ENCODE measurements at regions not wholly inside any gene's neighbourhood (a gene's known extent, or its start where the extent isn't known, plus 50 kb on each side); places are given as distances from the start of the nearest gene placed in this dataset.
"Not testable (repeated sequence)": the region's sequence is repeated elsewhere in the genome, so short reads cannot be mapped to it uniquely, and the experiment has no call there.

DNA sequence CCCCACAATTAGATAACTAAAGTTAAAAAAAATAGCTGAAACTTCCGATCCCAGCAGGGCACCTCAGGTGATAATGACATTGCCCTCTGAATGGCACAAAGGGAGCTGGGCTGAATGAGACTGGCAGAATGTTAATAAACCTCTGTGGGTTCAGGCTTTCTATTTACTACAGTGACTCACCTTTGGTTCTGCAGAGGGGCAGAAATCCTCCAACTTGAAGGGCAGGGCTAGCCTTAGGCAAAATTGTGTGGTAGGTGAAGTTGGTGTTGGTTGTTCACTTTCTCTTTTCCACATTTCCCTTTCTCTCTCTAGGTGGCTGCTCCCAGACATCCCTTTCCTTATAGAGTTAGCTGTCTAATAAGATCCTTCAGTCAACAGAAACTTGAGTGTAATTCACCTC is 625.2 kb downstream of the EPM2A start:
- H3K4me1 Mint-ChIP-seq: peaks cover 13% of the 10 kb centered on the region
- H3K4me3 Mint-ChIP-seq: no peak overlapping the region
- H3K27ac Mint-ChIP-seq: no peak overlapping the region
- H3K27me3 Mint-ChIP-seq (ENCODE audit: low read depth): peaks cover 4% of the 10 kb centered on the region; the same call in 1 of the 2 replicates
- TF ChIP-seq ZBTB43 (CRISPR knock-in tag; IDR thresholded peaks at IDR 0.05): no peak
- TF ChIP-seq NFE2L1 (CRISPR knock-in tag; IDR thresholded peaks at IDR 0.05): no peak
- no peak for TF ChIP-seq ZNF138 (CRISPR knock-in tag; conservative IDR thresholded peaks at IDR 0.05)
- no peak for TF ChIP-seq CREM (CRISPR knock-in tag; IDR thresholded peaks at IDR 0.05)
- no peak for TF ChIP-seq CBFB (CRISPR knock-in tag; IDR thresholded peaks at IDR 0.05; ENCODE audit: low read depth)
- TF ChIP-seq ZNF232 (CRISPR knock-in tag; IDR thresholded peaks at IDR 0.05): no peak
- TF ChIP-seq IRF2 (CRISPR knock-in tag; IDR thresholded peaks at IDR 0.05; ENCODE audit: borderline replicate concordance, low read depth): no peak
- TF ChIP-seq EMX1 (CRISPR knock-in tag; IDR thresholded peaks at IDR 0.05): no peak
- no peak for TF ChIP-seq MAX (CRISPR knock-in tag; IDR thresholded peaks at IDR 0.05)
- TF ChIP-seq NR1H2 (CRISPR knock-in tag; IDR thresholded peaks at IDR 0.05): no peak
- no peak for TF ChIP-seq USF2 (CRISPR knock-in tag; IDR thresholded peaks at IDR 0.05)
- TF ChIP-seq, protein P1, sequence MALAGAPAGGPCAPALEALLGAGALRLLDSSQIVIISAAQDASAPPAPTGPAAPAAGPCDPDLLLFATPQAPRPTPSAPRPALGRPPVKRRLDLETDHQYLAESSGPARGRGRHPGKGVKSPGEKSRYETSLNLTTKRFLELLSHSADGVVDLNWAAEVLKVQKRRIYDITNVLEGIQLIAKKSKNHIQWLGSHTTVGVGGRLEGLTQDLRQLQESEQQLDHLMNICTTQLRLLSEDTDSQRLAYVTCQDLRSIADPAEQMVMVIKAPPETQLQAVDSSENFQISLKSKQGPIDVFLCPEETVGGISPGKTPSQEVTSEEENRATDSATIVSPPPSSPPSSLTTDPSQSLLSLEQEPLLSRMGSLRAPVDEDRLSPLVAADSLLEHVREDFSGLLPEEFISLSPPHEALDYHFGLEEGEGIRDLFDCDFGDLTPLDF (CRISPR knock-in tag; IDR thresholded peaks at IDR 0.05): no peak
- TF ChIP-seq E2F5 (CRISPR knock-in tag; IDR thresholded peaks at IDR 0.05): no peak
- no peak for TF ChIP-seq SMAD4 (CRISPR knock-in tag; IDR thresholded peaks at IDR 0.05)
- ChIA-PET POLR2A (no interaction called here), CTCF (no interaction called here)
- peaks cover 22% of the 10 kb centered on the region for H3K9me3 Mint-ChIP-seq
- ATAC-seq (no peak; the same call in 1 of the 2 replicates), DNase-seq (ENCODE audit: low spot score) (no peak)
- H3K36me3 Mint-ChIP-seq: peaks cover 31% of the 10 kb centered on the region

DNA sequence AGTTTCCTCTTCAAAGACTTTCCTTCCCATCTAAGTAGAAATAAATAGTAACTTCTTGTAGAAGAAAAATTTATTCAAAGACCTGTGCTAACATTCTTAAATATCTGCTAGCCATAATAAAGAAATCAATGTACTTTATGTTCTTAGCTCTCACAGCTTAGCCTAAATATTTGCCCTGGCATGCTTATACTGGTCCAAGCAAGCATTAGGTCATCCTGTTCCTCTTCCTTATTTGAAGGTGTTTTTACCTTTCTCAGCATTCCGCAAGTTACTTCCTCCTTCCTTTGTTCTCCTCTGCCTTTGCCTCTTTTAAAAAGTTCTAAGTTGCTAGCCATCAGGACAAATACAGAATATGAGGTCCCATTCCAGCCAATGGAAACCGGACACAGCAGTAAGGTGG is 623.9 kb downstream of the EPM2A start:
- Mint-ChIP-seq H3K36me3 (peaks cover 31% of the 10 kb centered on the region), H3K9me3 (peaks cover 22% of the 10 kb centered on the region), H3K4me1 (peaks cover 13% of the 10 kb centered on the region)
- H3K4me3 Mint-ChIP-seq; POLR2A ChIA-PET; ATAC-seq; H3K27ac Mint-ChIP-seq; H3K27me3 Mint-ChIP-seq (ENCODE audit: low read depth); DNase-seq (ENCODE audit: low spot score); CTCF ChIA-PET: not testable (repeated sequence)

GRCh38 chr6:145112711-145113148 is 622.6 kb downstream of the EPM2A start:
- POLR2A ChIA-PET: no interaction called here
- ATAC-seq: no peak
- no peak overlapping the region for H3K27ac Mint-ChIP-seq
- no peak for TF ChIP-seq ZNF671 (CRISPR knock-in tag; IDR thresholded peaks at IDR 0.05)
- TF ChIP-seq EMX1 (CRISPR knock-in tag; IDR thresholded peaks at IDR 0.05): no peak
- no peak for TF ChIP-seq ZNF219 (CRISPR knock-in tag; IDR thresholded peaks at IDR 0.05; ENCODE audit: borderline replicate concordance)
- no peak for TF ChIP-seq SP1 (CRISPR knock-in tag; conservative IDR thresholded peaks at IDR 0.05)
- TF ChIP-seq STAT6 (CRISPR knock-in tag; conservative IDR thresholded peaks at IDR 0.05; ENCODE audit: low read depth): no peak
- TF ChIP-seq RORB (CRISPR knock-in tag; IDR thresholded peaks at IDR 0.05): no peak
- no peak for TF ChIP-seq FOXK1 (CRISPR knock-in tag; IDR thresholded peaks at IDR 0.05)
- TF ChIP-seq, protein P2, sequence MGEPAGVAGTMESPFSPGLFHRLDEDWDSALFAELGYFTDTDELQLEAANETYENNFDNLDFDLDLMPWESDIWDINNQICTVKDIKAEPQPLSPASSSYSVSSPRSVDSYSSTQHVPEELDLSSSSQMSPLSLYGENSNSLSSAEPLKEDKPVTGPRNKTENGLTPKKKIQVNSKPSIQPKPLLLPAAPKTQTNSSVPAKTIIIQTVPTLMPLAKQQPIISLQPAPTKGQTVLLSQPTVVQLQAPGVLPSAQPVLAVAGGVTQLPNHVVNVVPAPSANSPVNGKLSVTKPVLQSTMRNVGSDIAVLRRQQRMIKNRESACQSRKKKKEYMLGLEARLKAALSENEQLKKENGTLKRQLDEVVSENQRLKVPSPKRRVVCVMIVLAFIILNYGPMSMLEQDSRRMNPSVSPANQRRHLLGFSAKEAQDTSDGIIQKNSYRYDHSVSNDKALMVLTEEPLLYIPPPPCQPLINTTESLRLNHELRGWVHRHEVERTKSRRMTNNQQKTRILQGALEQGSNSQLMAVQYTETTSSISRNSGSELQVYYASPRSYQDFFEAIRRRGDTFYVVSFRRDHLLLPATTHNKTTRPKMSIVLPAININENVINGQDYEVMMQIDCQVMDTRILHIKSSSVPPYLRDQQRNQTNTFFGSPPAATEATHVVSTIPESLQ (CRISPR knock-in tag; IDR thresholded peaks at IDR 0.05): no peak
- no peak for TF ChIP-seq RELA (CRISPR knock-in tag; IDR thresholded peaks at IDR 0.05; ENCODE audit: borderline replicate concordance)
- no peak for TF ChIP-seq ZNF416 (CRISPR knock-in tag; IDR thresholded peaks at IDR 0.05)

More at GRCh38 chr6:145112711-145113148, 622.6 kb downstream of the EPM2A start:
- H3K27me3 Mint-ChIP-seq (ENCODE audit: low read depth): peaks cover 3% of the 10 kb centered on the region; the same call in 1 of the 2 replicates
- peaks cover 21% of the 10 kb centered on the region for H3K36me3 Mint-ChIP-seq
- CTCF ChIA-PET: no interaction called here
- H3K4me1 Mint-ChIP-seq: peaks cover 13% of the 10 kb centered on the region
- no peak for DNase-seq (ENCODE audit: low spot score)
- H3K4me3 Mint-ChIP-seq: no peak overlapping the region
- peaks cover 22% of the 10 kb centered on the region for H3K9me3 Mint-ChIP-seq

Data from WTC11 (cell line).